Natural killer cell treated with Interleukin-12 subunit alpha and Interleukin-12 subunit beta and Interleukin-15 and Interleukin-18, amount 100 ng/mL, for 72 hours (primary cell): ENCODE measurements at regions not wholly inside any gene's neighbourhood (a gene's known extent, or its start where the extent isn't known, plus 50 kb on each side); places are given as distances from the start of the nearest gene placed in this dataset.

ENCODE experiments used
- ATAC-seq, 2 donors: fragments of 150-1000 bp; cut with Tn5 transposase in 1 of 2; sonication (Bioruptor Pico), chemical (Tn5 transposase) in 1 of 2; 2 replicates each; pipeline ENCODE4 v1.10.0; 2021
- DNase-seq: peaks from one replicate; pipeline ENCODE4 v3.0.0; 2022; ENCODE audit warnings: low spot score
- H3K27ac Mint-ChIP-seq, 2 donors: 1 replicate in 1 of 2; 2 replicates in 1 of 2; pipeline ENCODE4 v1.8.0; 2022; ENCODE audit warnings: mixed read lengths in 2 of 2, mild to moderate bottlenecking in 1 of 2, moderate library complexity in 1 of 2
- H3K27me3 Mint-ChIP-seq, 2 donors: 1 replicate in 1 of 2; 2 replicates in 1 of 2; pipeline ENCODE4 v1.8.0; 2022; ENCODE audit warnings: mixed read lengths in 2 of 2
- H3K36me3 Mint-ChIP-seq: one replicate; pipeline ENCODE4 v1.8.0; 2022; ENCODE audit warnings: mixed read lengths
- H3K4me1 Mint-ChIP-seq, 2 donors: 1 replicate in 1 of 2; 2 replicates in 1 of 2; pipeline ENCODE4 v1.8.0; 2022; ENCODE audit warnings: low read depth in 2 of 2, mixed read lengths in 2 of 2, mild to moderate bottlenecking in 1 of 2
- H3K4me3 Mint-ChIP-seq: one replicate; pipeline ENCODE4 v1.8.0; 2022; ENCODE audit warnings: mixed read lengths
- H3K9me3 Mint-ChIP-seq: 2 replicates; pipeline ENCODE4 v1.8.0; 2022; ENCODE audit warnings: mixed read lengths

GRCh38 chr10:58948303-58948702 is 228.1 kb upstream of the PHYHIPL start:
- Mint-ChIP-seq H3K27me3 (peaks cover 0 to 3% of the 10 kb centered on the region in 2 donors), H3K4me1 (no peaks in the 10 kb centered on the region), H3K4me3 (no peak overlapping the region), H3K36me3 (no peaks in the 10 kb centered on the region), H3K27ac (no peak overlapping the region), H3K9me3 (no peaks in the 10 kb centered on the region)
- no peak for DNase-seq
- no peak for ATAC-seq

GRCh38 chr10:58950618-58951017 is 225.8 kb upstream of the PHYHIPL start:
- H3K4me3 Mint-ChIP-seq: no peak overlapping the region
- no peaks in the 10 kb centered on the region for H3K4me1 Mint-ChIP-seq
- H3K27me3 Mint-ChIP-seq: peaks cover 0 to 3% of the 10 kb centered on the region in 2 donors

GRCh38 chr10:58951087-58951486 is 225.4 kb upstream of the PHYHIPL start:
- H3K9me3 Mint-ChIP-seq: no peaks in the 10 kb centered on the region
- DNase-seq: no peak
- ATAC-seq: no peak
- peaks cover 0 to 3% of the 10 kb centered on the region in 2 donors for H3K27me3 Mint-ChIP-seq
- no peak overlapping the region for H3K27ac Mint-ChIP-seq
- H3K36me3 Mint-ChIP-seq: no peaks in the 10 kb centered on the region
- H3K4me3 Mint-ChIP-seq: no peak overlapping the region
- H3K4me1 Mint-ChIP-seq: no peaks in the 10 kb centered on the region

More at GRCh38 chr10:58950618-58951017, 225.8 kb upstream of the PHYHIPL start:
- Mint-ChIP-seq H3K9me3 (no peaks in the 10 kb centered on the region), H3K27ac (no peak overlapping the region), H3K36me3 (no peaks in the 10 kb centered on the region)
- no peak for ATAC-seq
- DNase-seq: no peak

- Mint-ChIP-seq H3K36me3 (no peaks in the 10 kb centered on the region), H3K9me3 (no peaks in the 10 kb centered on the region)
Observed at GRCh38 chr10:58951746-58952145, 224.7 kb upstream of the PHYHIPL start.

GRCh38 chr10:58952162-58952601 is 224.3 kb upstream of the PHYHIPL start:
- ATAC-seq (no peak), DNase-seq (no peak)
- Mint-ChIP-seq H3K27me3 (peaks cover 0 to 3% of the 10 kb centered on the region in 2 donors), H3K4me1 (no peaks in the 10 kb centered on the region), H3K27ac (no peak overlapping the region), H3K4me3 (no peak overlapping the region), H3K36me3 (no peaks in the 10 kb centered on the region), H3K9me3 (no peaks in the 10 kb centered on the region)

More at GRCh38 chr10:58951746-58952145, 224.7 kb upstream of the PHYHIPL start:
- no peak for DNase-seq
- Mint-ChIP-seq H3K27me3 (peaks cover 0 to 3% of the 10 kb centered on the region in 2 donors), H3K4me3 (no peak overlapping the region), H3K4me1 (no peaks in the 10 kb centered on the region), H3K27ac (no peak overlapping the region)
- ATAC-seq: no peak

- Mint-ChIP-seq H3K36me3 (no peaks in the 10 kb centered on the region), H3K27ac (no peak overlapping the region), H3K4me1 (no peaks in the 10 kb centered on the region), H3K9me3 (no peaks in the 10 kb centered on the region), H3K27me3 (peaks cover 0 to 3% of the 10 kb centered on the region in 2 donors), H3K4me3 (no peak overlapping the region)
- no peak for ATAC-seq
- no peak for DNase-seq
Observed at GRCh38 chr10:58952747-58953466, 223.5 kb upstream of the PHYHIPL start.

GRCh38 chr10:58954178-58954577 is 222.3 kb upstream of the PHYHIPL start:
- no peak for ATAC-seq
- Mint-ChIP-seq H3K36me3 (no peaks in the 10 kb centered on the region), H3K4me3 (no peak overlapping the region), H3K27ac (no peak overlapping the region), H3K4me1 (no peaks in the 10 kb centered on the region), H3K27me3 (peaks cover 0 to 5% of the 10 kb centered on the region in 2 donors), H3K9me3 (no peaks in the 10 kb centered on the region)
- no peak for DNase-seq

- Mint-ChIP-seq H3K9me3 (no peaks in the 10 kb centered on the region), H3K4me3 (no peak overlapping the region), H3K4me1 (no peaks in the 10 kb centered on the region), H3K27ac (no peak overlapping the region), H3K36me3 (no peaks in the 10 kb centered on the region), H3K27me3 (peaks cover 0 to 5% of the 10 kb centered on the region in 2 donors)
- no peak for ATAC-seq
- no peak for DNase-seq
Observed at GRCh38 chr10:58955615-58956014, 220.8 kb upstream of the PHYHIPL start.

- peaks cover 2% of the 10 kb centered on the region for H3K9me3 Mint-ChIP-seq
- H3K4me3 Mint-ChIP-seq: no peak overlapping the region
- no peak for DNase-seq
Observed at GRCh38 chr10:58956926-58957325, 219.5 kb upstream of the PHYHIPL start.

GRCh38 chr10:58957517-58957916 is 218.9 kb upstream of the PHYHIPL start:
- Mint-ChIP-seq H3K36me3 (no peaks in the 10 kb centered on the region), H3K27me3 (peaks cover 0 to 7% of the 10 kb centered on the region in 2 donors), H3K9me3 (peaks cover 2% of the 10 kb centered on the region), H3K27ac (no peak overlapping the region), H3K4me1 (no peaks in the 10 kb centered on the region), H3K4me3 (no peak overlapping the region)
- ATAC-seq: no peak
- DNase-seq: no peak

More at GRCh38 chr10:58956926-58957325, 219.5 kb upstream of the PHYHIPL start:
- Mint-ChIP-seq H3K4me1 (no peaks in the 10 kb centered on the region), H3K27ac (no peak overlapping the region), H3K36me3 (no peaks in the 10 kb centered on the region), H3K27me3 (peaks cover 0 to 7% of the 10 kb centered on the region in 2 donors)
- ATAC-seq: no peak

- ATAC-seq (no peak), DNase-seq (no peak)
- Mint-ChIP-seq H3K9me3 (peaks cover 2% of the 10 kb centered on the region), H3K27ac (no peak overlapping the region), H3K36me3 (no peaks in the 10 kb centered on the region), H3K4me1 (no peaks in the 10 kb centered on the region), H3K4me3 (no peak overlapping the region), H3K27me3 (peaks cover 0 to 11% of the 10 kb centered on the region in 2 donors)
Observed at GRCh38 chr10:58963101-58963534, 213.3 kb upstream of the PHYHIPL start.

- H3K27me3 Mint-ChIP-seq: peaks cover 0 to 13% of the 10 kb centered on the region in 2 donors
- peaks cover 2% of the 10 kb centered on the region for H3K9me3 Mint-ChIP-seq
- H3K36me3 Mint-ChIP-seq: no peaks in the 10 kb centered on the region
- ATAC-seq (no peak), DNase-seq (no peak)
- H3K4me3 Mint-ChIP-seq: no peak overlapping the region
- H3K4me1 Mint-ChIP-seq: no peaks in the 10 kb centered on the region
- H3K27ac Mint-ChIP-seq: no peak overlapping the region
Observed at GRCh38 chr10:58963723-58964124, 212.7 kb upstream of the PHYHIPL start.

GRCh38 chr10:58965855-58966254 is 210.6 kb upstream of the PHYHIPL start:
- no peak overlapping the region for H3K27ac Mint-ChIP-seq
- peaks cover 7% of the 10 kb centered on the region for H3K9me3 Mint-ChIP-seq
- H3K27me3 Mint-ChIP-seq: peaks cover 0 to 14% of the 10 kb centered on the region in 2 donors
- H3K4me3 Mint-ChIP-seq: no peak overlapping the region
- ATAC-seq (no peak), DNase-seq (no peak)
- no peaks in the 10 kb centered on the region for H3K36me3 Mint-ChIP-seq
- no peaks in the 10 kb centered on the region for H3K4me1 Mint-ChIP-seq

- DNase-seq (no peak), ATAC-seq (no peak)
- H3K4me3 Mint-ChIP-seq: no peak overlapping the region
- no peak overlapping the region for H3K27ac Mint-ChIP-seq
- peaks cover 5% of the 10 kb centered on the region for H3K9me3 Mint-ChIP-seq
- H3K4me1 Mint-ChIP-seq: no peaks in the 10 kb centered on the region
- H3K36me3 Mint-ChIP-seq: no peaks in the 10 kb centered on the region
- peaks cover 0 to 12% of the 10 kb centered on the region in 2 donors for H3K27me3 Mint-ChIP-seq
Observed at GRCh38 chr10:58967551-58968388, 208.7 kb upstream of the PHYHIPL start.
